A673 (cell line): ENCODE measurements at regions not wholly inside any gene's neighbourhood (a gene's known extent, or its start where the extent isn't known, plus 50 kb on each side); places are given as distances from the start of the nearest gene placed in this dataset.

Experiments used
- BruUV-seq: library from RNA; stranded (reverse); fragments of 400-500 nt; replicated peaks from 2 replicates; lab custom pipeline; 2021; lab: Mats Ljungman, UMichigan
- CTCF ChIA-PET: fragments of 300-600 bp; sonication (Branson Sonifier 250); formaldehyde crosslinking; loops from one replicate; lab custom pipeline; 2022; ENCODE audit warnings: antibody characterized with exemption; lab: Charles Lee
- POLR2A ChIA-PET: fragments of 300-600 bp; sonication (Branson Sonifier 250); formaldehyde crosslinking; loops from one replicate; lab custom pipeline; 2022; ENCODE audit warnings: antibody characterized with exemption; ENCODE audit not compliant: low non-redundant PET; lab: Charles Lee
- DNase-seq: peaks from one replicate; pipeline ENCODE4 v3.0.0-alpha.2; 2015; ENCODE audit warnings: low spot score
- H3K27ac ChIP-seq: fragments of 200-600 bp; sonication (generic); 2 replicates; pipeline ENCODE4 v1.5.1; 2016; ENCODE audit warnings: mixed run types, low read depth, mild to moderate bottlenecking, mixed read lengths, antibody characterized with exemption, low read length; ENCODE audit not compliant: poor library complexity, severe bottlenecking
- H3K27me3 ChIP-seq: fragments of 200-600 bp; sonication (generic); replicated peaks from 2 replicates; pipeline ENCODE4 v1.6.1; 2017; ENCODE audit warnings: mixed run types, low read depth, mild to moderate bottlenecking, mixed read lengths, antibody characterized with exemption, low read length; ENCODE audit not compliant: insufficient read depth, poor library complexity
- H3K36me3 ChIP-seq: fragments of 200-600 bp; sonication (generic); 2 replicates; pipeline ENCODE4 v1.6.1; 2016; ENCODE audit warnings: mixed run types, mild to moderate bottlenecking, mixed read lengths, antibody characterized with exemption, low read length; ENCODE audit not compliant: insufficient read depth, poor library complexity, severe bottlenecking
- H3K4me1 ChIP-seq: fragments of 200-600 bp; sonication (generic); 2 replicates; pipeline ENCODE4 v1.6.1; 2017; ENCODE audit warnings: mixed run types, mild to moderate bottlenecking, mixed read lengths, antibody characterized with exemption, low read length; ENCODE audit not compliant: insufficient read depth, poor library complexity, severe bottlenecking
- H3K4me3 ChIP-seq: fragments of 200-600 bp; sonication (generic); 2 replicates; pipeline ENCODE4 v1.5.1; 2016; ENCODE audit warnings: low read depth, mixed run types, mild to moderate bottlenecking, mixed read lengths, low read length; ENCODE audit not compliant: poor library complexity, severe bottlenecking
- H3K9me3 ChIP-seq: fragments of 200-600 bp; sonication (generic); 2 replicates; pipeline ENCODE4 v1.6.1; 2016; ENCODE audit warnings: mixed run types, low read depth, mild to moderate bottlenecking, mixed read lengths, antibody characterized with exemption, low read length; ENCODE audit not compliant: poor library complexity, severe bottlenecking
- EZH2 ChIP-seq: fragments of 200-600 bp; sonication (generic); IDR thresholded peaks from 2 replicates; pipeline ENCODE4 v1.6.1; 2017; ENCODE audit warnings: borderline replicate concordance, low read depth, mild to moderate bottlenecking, mixed read lengths, antibody characterized with exemption, low read length; ENCODE audit not compliant: poor library complexity, severe bottlenecking
- intact Hi-C: fragments of 100-400 bp; cut with micrococcal nuclease; formaldehyde crosslinking; loops from one replicate; pipeline ENCODE4 v1.10.0; 2022; ENCODE audit not compliant: unreplicated experiment
- TF ChIP-seq, protein P1 (sequence below): fragments of 300-800, 200-600 bp; sonication (generic); conservative IDR thresholded peaks from 2 replicates; pipeline ENCODE4 v1.5.1; 2017; ENCODE audit warnings: low read depth, mild to moderate bottlenecking, antibody characterized with exemption, low read length, moderate library complexity, mixed read lengths

DNA sequence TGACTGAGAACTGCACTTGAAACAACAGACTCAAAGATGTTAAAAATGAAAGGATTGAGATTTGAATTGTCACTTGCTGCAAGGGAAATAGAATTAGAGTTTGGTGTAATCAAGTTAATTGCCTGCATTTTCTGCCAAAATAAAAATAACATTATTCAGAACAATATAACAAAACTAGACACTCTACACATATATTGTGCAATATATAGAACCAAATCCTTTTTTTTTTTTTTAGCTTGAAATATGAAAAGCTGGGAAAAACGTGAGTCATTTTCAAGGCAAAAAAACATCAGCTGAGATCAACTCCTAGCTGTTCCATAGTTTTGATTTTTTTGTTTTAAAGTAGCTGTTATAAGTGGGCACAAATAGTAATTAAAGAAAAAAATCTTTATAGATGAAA, 561.5 kb downstream of the DNAJB9 start:
- Histone ChIP-seq H3K27me3 (no peaks in the 10 kb centered on the region), H3K4me1 (no peaks in the 10 kb centered on the region), H3K4me3 (no peak overlapping the region), H3K9me3 (peaks cover 9% of the 10 kb centered on the region), H3K36me3 (no peaks in the 10 kb centered on the region), H3K27ac (no peak overlapping the region)
- no TSS peak for BruUV-seq
- no peak for DNase-seq
- ChIA-PET POLR2A (no interaction called here), CTCF (no interaction called here)
- TF ChIP-seq, protein P1, sequence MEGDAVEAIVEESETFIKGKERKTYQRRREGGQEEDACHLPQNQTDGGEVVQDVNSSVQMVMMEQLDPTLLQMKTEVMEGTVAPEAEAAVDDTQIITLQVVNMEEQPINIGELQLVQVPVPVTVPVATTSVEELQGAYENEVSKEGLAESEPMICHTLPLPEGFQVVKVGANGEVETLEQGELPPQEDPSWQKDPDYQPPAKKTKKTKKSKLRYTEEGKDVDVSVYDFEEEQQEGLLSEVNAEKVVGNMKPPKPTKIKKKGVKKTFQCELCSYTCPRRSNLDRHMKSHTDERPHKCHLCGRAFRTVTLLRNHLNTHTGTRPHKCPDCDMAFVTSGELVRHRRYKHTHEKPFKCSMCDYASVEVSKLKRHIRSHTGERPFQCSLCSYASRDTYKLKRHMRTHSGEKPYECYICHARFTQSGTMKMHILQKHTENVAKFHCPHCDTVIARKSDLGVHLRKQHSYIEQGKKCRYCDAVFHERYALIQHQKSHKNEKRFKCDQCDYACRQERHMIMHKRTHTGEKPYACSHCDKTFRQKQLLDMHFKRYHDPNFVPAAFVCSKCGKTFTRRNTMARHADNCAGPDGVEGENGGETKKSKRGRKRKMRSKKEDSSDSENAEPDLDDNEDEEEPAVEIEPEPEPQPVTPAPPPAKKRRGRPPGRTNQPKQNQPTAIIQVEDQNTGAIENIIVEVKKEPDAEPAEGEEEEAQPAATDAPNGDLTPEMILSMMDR = no peak
- TF ChIP-seq EZH2 = no peak
- intact Hi-C loops = no loop called here

DNA sequence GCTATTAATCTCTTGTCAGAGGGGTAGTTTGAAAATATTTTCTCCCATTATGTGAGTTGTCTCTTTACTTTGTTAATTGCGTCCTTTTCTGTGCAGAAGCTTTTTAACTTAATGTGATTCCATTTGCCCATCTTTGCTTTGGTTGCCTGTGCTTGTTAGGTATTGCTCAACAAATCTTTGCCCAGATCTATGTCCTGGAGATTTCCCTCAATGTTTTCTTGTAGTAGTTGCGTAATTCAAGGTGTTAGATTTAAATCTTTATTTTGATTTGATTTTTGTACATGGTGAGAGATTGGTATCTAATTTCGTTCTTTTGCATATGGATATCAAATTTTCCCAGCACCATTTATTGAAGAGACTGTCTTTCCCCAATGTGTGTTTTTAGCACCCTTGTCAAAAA, 567.2 kb downstream of the DNAJB9 start:
- ChIA-PET POLR2A (no interaction called here), CTCF (no interaction called here)
- intact Hi-C loops = no loop called here
- Histone ChIP-seq H3K4me1 (no peaks in the 10 kb centered on the region), H3K27ac (no peak overlapping the region), H3K36me3 (no peaks in the 10 kb centered on the region), H3K4me3 (no peak overlapping the region), H3K27me3 (no peaks in the 10 kb centered on the region), H3K9me3 (peaks cover 9% of the 10 kb centered on the region)
- BruUV-seq = no TSS peak
- no peak for DNase-seq
- TF ChIP-seq EZH2 = no peak
- TF ChIP-seq, protein P1 = no peak

DNA sequence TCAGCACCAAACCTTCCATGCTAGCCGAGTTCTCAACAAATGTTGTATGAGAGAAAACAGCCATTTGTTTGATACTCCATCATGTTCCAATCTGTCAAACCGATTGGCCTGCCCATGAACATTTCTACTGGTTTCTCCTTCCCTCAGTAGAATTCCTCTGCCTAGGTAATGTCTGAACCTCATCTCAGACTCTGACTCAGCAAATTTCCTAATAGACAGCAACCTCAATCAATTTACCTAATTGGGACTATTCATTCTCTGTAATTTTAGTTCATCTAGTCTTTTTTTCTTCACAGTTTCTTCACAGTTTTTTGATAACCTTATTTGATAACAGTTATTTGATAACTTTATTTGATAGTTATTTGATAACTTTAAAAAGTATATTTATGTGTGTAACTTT, 585.1 kb downstream of the DNAJB9 start:
- TF ChIP-seq, protein P1 = no peak
- no peak for TF ChIP-seq EZH2
- Histone ChIP-seq H3K27me3 (no peaks in the 10 kb centered on the region), H3K4me1 (no peaks in the 10 kb centered on the region), H3K9me3 (no peaks in the 10 kb centered on the region), H3K4me3 (no peak overlapping the region), H3K36me3 (no peaks in the 10 kb centered on the region), H3K27ac (no peak overlapping the region)
- BruUV-seq = no TSS peak
- ChIA-PET POLR2A (no interaction called here), CTCF (no interaction called here)
- intact Hi-C loops = no loop called here
- no peak for DNase-seq
